Uterus (tissue), 3 donors: ENCODE measurements at regions not wholly inside any gene's neighbourhood (a gene's known extent, or its start where the extent isn't known, plus 50 kb on each side); places are given as distances from the start of the nearest gene placed in this dataset.

Experiments
- DNase-seq, 2 donors: peaks; one replicate each; pipeline ENCODE4 v3.0.0-alpha.2; 2019 to 2020
- H3K27ac ChIP-seq, 2 donors: fragments of 200-600 bp; sonication (generic); 1 replicate in 1 of 2; 2 replicates in 1 of 2; pipeline ENCODE4 v1.5.1; 2016 to 2018
- H3K27me3 ChIP-seq, 2 donors: fragments of 200-600 bp; sonication (generic); one replicate each; pipeline ENCODE4 v1.5.1; 2018 to 2019; ENCODE audit warnings: control low read depth in 1 of 2
- H3K36me3 ChIP-seq, 2 donors: fragments of 200-600 bp; sonication (generic); one replicate each; pipeline ENCODE4 v1.5.1; 2019; ENCODE audit warnings: control low read depth in 1 of 2
- H3K4me1 ChIP-seq, 2 donors: fragments of 200-600 bp; sonication (generic); one replicate each; pipeline ENCODE4 v1.5.1; 2018 to 2019; ENCODE audit warnings: control low read depth in 1 of 2
- H3K4me3 ChIP-seq, 2 donors: fragments of 200-600 bp; sonication (generic); 1 replicate in 1 of 2; 2 replicates in 1 of 2; pipeline ENCODE4 v1.5.1; 2018 to 2019; ENCODE audit warnings: mild to moderate bottlenecking in 1 of 2
- H3K9me3 ChIP-seq, 2 donors: fragments of 200-600 bp; sonication (generic); one replicate each; pipeline ENCODE4 v1.5.1; 2019; ENCODE audit warnings: control low read depth in 1 of 2
- CTCF ChIP-seq, 4 experiments: fragments of 200-600 bp in 2 of 4; fragments of 450-650 bp in 2 of 4; sonication (generic) in 2 of 4; IDR thresholded peaks; one replicate each; pipeline ENCODE4 v1.5.1; 2016 to 2019; ENCODE audit warnings: antibody characterized with exemption in 4 of 4, mild to moderate bottlenecking in 2 of 4, moderate library complexity in 1 of 4
- POLR2A ChIP-seq, 2 donors: fragments of 450-650 bp; IDR thresholded peaks; one replicate each; pipeline ENCODE4 v1.6.1; 2016; ENCODE audit warnings: antibody characterized with exemption in 2 of 2, mild to moderate bottlenecking in 1 of 2, moderate library complexity in 1 of 2
- intact Hi-C: fragments of 100-400 bp; cut with DNase I; formaldehyde crosslinking; loops from one replicate; pipeline ENCODE4 v1.15.1; 2023; ENCODE audit warnings: low total_unique reads
- donor health status: DM: yes; HTN: yes; CAD: no.

GRCh38 chr2:140178234-140178633 lies 1398.0 kb upstream of the NXPH2 start:
- no peak overlapping the region for H3K27ac ChIP-seq
- intact Hi-C loops: no loop called here
- no peak for TF ChIP-seq POLR2A (IDR thresholded peaks at IDR 0.05)
- TF ChIP-seq CTCF (IDR thresholded peaks at IDR 0.05): no peak
- no peak overlapping the region for H3K4me3 ChIP-seq
- no peaks in the 10 kb centered on the region for H3K9me3 ChIP-seq
- no peaks in the 10 kb centered on the region for H3K4me1 ChIP-seq
- DNase-seq: no peak
- H3K27me3 ChIP-seq: no peaks in the 10 kb centered on the region
- H3K36me3 ChIP-seq: no peaks in the 10 kb centered on the region

- no peak overlapping the region for H3K27ac ChIP-seq
- no peak for TF ChIP-seq CTCF (IDR thresholded peaks at IDR 0.05)
- TF ChIP-seq POLR2A (IDR thresholded peaks at IDR 0.05): no peak
- no peak overlapping the region for H3K4me3 ChIP-seq
- no peaks in the 10 kb centered on the region for H3K36me3 ChIP-seq
- intact Hi-C loops: no loop called here
- no peaks in the 10 kb centered on the region for H3K4me1 ChIP-seq
- DNase-seq: no peak
- no peaks in the 10 kb centered on the region for H3K9me3 ChIP-seq
- no peaks in the 10 kb centered on the region for H3K27me3 ChIP-seq
Observed at GRCh38 chr2:140177086-140177485, 1396.9 kb upstream of the NXPH2 start.

- Histone ChIP-seq H3K36me3 (no peaks in the 10 kb centered on the region), H3K27me3 (no peaks in the 10 kb centered on the region), H3K27ac (no peak overlapping the region), H3K4me1 (no peaks in the 10 kb centered on the region), H3K9me3 (no peaks in the 10 kb centered on the region), H3K4me3 (no peak overlapping the region)
- no peak for TF ChIP-seq CTCF (IDR thresholded peaks at IDR 0.05)
- no peak for TF ChIP-seq POLR2A (IDR thresholded peaks at IDR 0.05)
- DNase-seq: no peak
- intact Hi-C loops: no loop called here
Observed at GRCh38 chr2:140173790-140174189, 1393.6 kb upstream of the NXPH2 start.

GRCh38 chr2:140164449-140164848 lies 1384.3 kb upstream of the NXPH2 start:
- Histone ChIP-seq H3K36me3 (no peaks in the 10 kb centered on the region), H3K4me3 (no peak overlapping the region), H3K4me1 (no peaks in the 10 kb centered on the region), H3K27me3 (no peaks in the 10 kb centered on the region), H3K27ac (no peak overlapping the region), H3K9me3 (no peaks in the 10 kb centered on the region)
- intact Hi-C loops: no loop called here
- TF ChIP-seq CTCF (IDR thresholded peaks at IDR 0.05): no peak
- no peak for TF ChIP-seq POLR2A (IDR thresholded peaks at IDR 0.05)
- no peak for DNase-seq

GRCh38 chr2:140158259-140158658 lies 1378.1 kb upstream of the NXPH2 start:
- intact Hi-C loops: no loop called here
- no peak overlapping the region for H3K27ac ChIP-seq
- H3K4me1 ChIP-seq: no peaks in the 10 kb centered on the region
- H3K9me3 ChIP-seq: no peaks in the 10 kb centered on the region
- no peak overlapping the region for H3K4me3 ChIP-seq
- no peak for TF ChIP-seq POLR2A (IDR thresholded peaks at IDR 0.05)
- TF ChIP-seq CTCF (IDR thresholded peaks at IDR 0.05): no peak
- H3K36me3 ChIP-seq: no peaks in the 10 kb centered on the region
- no peak for DNase-seq
- no peaks in the 10 kb centered on the region for H3K27me3 ChIP-seq
